K562 (cell line): ENCODE measurements at regions not wholly inside any gene's neighbourhood (a gene's known extent, or its start where the extent isn't known, plus 50 kb on each side); places are given as distances from the start of the nearest gene placed in this dataset.

Experiments used
- ATAC-seq: fragments of 200-7000 bp; cut with Tn5 transposase; 3 replicates; pipeline ENCODE4 v1.9.1; 2020; ENCODE audit warnings: moderate library complexity
- BruUV-seq: library from RNA; stranded (reverse); fragments of 400-500 nt; replicated peaks from 2 replicates; lab custom pipeline; 2021; lab: Mats Ljungman, UMichigan
- CTCF ChIA-PET: fragments of 300-600 bp; formaldehyde crosslinking; extraction: SDS; loops from one replicate; lab custom pipeline; 2021; ENCODE audit warnings: low intra/inter-chr PET ratio; lab: Yijun Ruan, JAX
- POLR2A ChIA-PET: fragments of 300-600, 350-650 bp; sonication (Branson Sonifier 250); formaldehyde crosslinking; extraction: SDS; loops from one replicate; lab custom pipeline; 2021; ENCODE audit warnings: antibody characterized with exemption, inconsistent platforms; lab: Yijun Ruan, JAX
- DNase-seq, 4 experiments: peaks; one replicate each; pipeline versions ENCODE4 v3.0.0 to v3.0.0-alpha.2; 2011 to 2018; ENCODE audit warnings: low spot score in 3 of 4, mixed read lengths in 3 of 4; ENCODE audit errors: extremely low read depth in 1 of 4
- FAIRE-seq: peaks from 2 replicates; lab custom pipeline; 2011; peaks lifted over from hg19 to GRCh38; lab: Jason Lieb, UNC
- H2AFZ ChIP-seq: 2 replicates; pipeline ENCODE4 v1.6.0; 2011; ENCODE audit warnings: low read depth, low read length, control low read depth, inconsistent platforms
- H3K27ac ChIP-seq: fragments of 200-600 bp; 3 replicates; pipeline ENCODE4 v1.8.0; 2011; ENCODE audit warnings: low read depth, mild to moderate bottlenecking, control low read depth, inconsistent platforms, low read length, moderate library complexity, mixed read lengths; ENCODE audit errors: extremely low read depth
- H3K27me3 ChIP-seq, 2 experiments: fragments of 300-600 bp in 1 of 2; 2 replicates in 1 of 2; 3 replicates in 1 of 2; pipeline versions ENCODE4 v1.6.0 to v1.8.0; 2011; ENCODE audit warnings: inconsistent platforms in 2 of 2, low read length in 2 of 2, mild to moderate bottlenecking in 1 of 2, mixed read lengths in 1 of 2, moderate library complexity in 1 of 2; ENCODE audit not compliant: control insufficient read depth in 2 of 2, insufficient read depth in 2 of 2
- H3K36me3 ChIP-seq: fragments of 300-600 bp; 3 replicates; pipeline ENCODE4 v1.8.0; 2011; ENCODE audit warnings: mild to moderate bottlenecking, low read length, inconsistent platforms; ENCODE audit not compliant: control insufficient read depth, insufficient read depth
- H3K4me1 ChIP-seq, 2 experiments: fragments of 200-600 bp in 1 of 2; replicated peaks in 1 of 2; 2 replicates in 1 of 2; 3 replicates in 1 of 2; pipeline versions ENCODE4 v1.5.1 to v1.8.0; 2011; ENCODE audit warnings: inconsistent platforms in 2 of 2, low read length in 2 of 2, mild to moderate bottlenecking in 1 of 2, mixed read lengths in 1 of 2, moderate library complexity in 1 of 2; ENCODE audit not compliant: control insufficient read depth in 2 of 2, insufficient read depth in 2 of 2
- H3K4me2 ChIP-seq: 2 replicates; pipeline ENCODE4 v1.6.1; 2011; ENCODE audit warnings: low read length, control low read depth, inconsistent platforms, mixed read lengths; ENCODE audit not compliant: insufficient read depth
- H3K4me3 ChIP-seq: fragments of 200-600 bp; sonication (generic), shearing (Covaris generic); 2 replicates; pipeline ENCODE4 v1.5.1; 2016; ENCODE audit warnings: control low read depth, inconsistent platforms
- H3K79me2 ChIP-seq: fragments of 200-600 bp; 3 replicates; pipeline ENCODE4 v1.8.0; 2011; ENCODE audit warnings: low read length, inconsistent platforms; ENCODE audit not compliant: control insufficient read depth, insufficient read depth
- H3K9ac ChIP-seq, 2 experiments: 2 replicates each; pipeline versions ENCODE4 v1.6.0 to v1.6.1; 2011; ENCODE audit warnings: low read depth in 2 of 2, low read length in 2 of 2, control low read depth in 1 of 2, inconsistent platforms in 1 of 2, mild to moderate bottlenecking in 1 of 2, mixed read lengths in 1 of 2; ENCODE audit not compliant: insufficient read depth in 1 of 2
- H3K9me1 ChIP-seq: one replicate; pipeline ENCODE4 v1.6.0; 2011; ENCODE audit warnings: inconsistent platforms, mild to moderate bottlenecking, low read length, moderate library complexity; ENCODE audit not compliant: control insufficient read depth, insufficient read depth
- H3K9me3 ChIP-seq: replicated peaks from 2 replicates; pipeline ENCODE4 v1.5.1; 2011; ENCODE audit warnings: low read depth, low read length, inconsistent platforms; ENCODE audit not compliant: control insufficient read depth, insufficient read depth
- H4K20me1 ChIP-seq: replicated peaks from 2 replicates; pipeline ENCODE4 v1.6.1; 2011; ENCODE audit warnings: low read length, inconsistent platforms, mixed read lengths; ENCODE audit not compliant: control insufficient read depth, insufficient read depth
- CAMTA2 ChIP-seq: fragments of 250-450 bp; sonication (Bioruptor Pico); conservative IDR thresholded peaks from 2 replicates; pipeline ENCODE4 v1.5.1; 2022
- ELF1 ChIP-seq: fragments of 200-800 bp; sonication (Bioruptor generic); IDR thresholded peaks from 2 replicates; pipeline ENCODE4 v1.6.1; 2016; ENCODE audit warnings: missing genetic modification characterization, missing compliant biosample characterization
- EWSR1 ChIP-seq: fragments of 450-650 bp; IDR thresholded peaks from 2 replicates; pipeline ENCODE4 v1.6.1; 2018; ENCODE audit warnings: borderline replicate concordance, mild to moderate bottlenecking, low read depth, moderate library complexity; ENCODE audit not compliant: partially characterized antibody
- HMGN3 ChIP-seq: IDR thresholded peaks from 2 replicates; pipeline ENCODE4 v1.6.1; 2011; ENCODE audit warnings: borderline replicate concordance, low read depth, mild to moderate bottlenecking, mixed read lengths, low read length; ENCODE audit not compliant: insufficient read length; ENCODE audit errors: extremely low read depth
- KHSRP ChIP-seq: fragments of 450-650 bp; IDR thresholded peaks from 2 replicates; pipeline ENCODE4 v1.6.1; 2017
- SETDB1 ChIP-seq: IDR thresholded peaks from one replicate; pipeline ENCODE4 v1.6.1; 2012; ENCODE audit warnings: low read length, control low read depth, inconsistent platforms
- TAF15 ChIP-seq: fragments of 200-400 bp; formaldehyde crosslinking; IDR thresholded peaks from 2 replicates; pipeline ENCODE4 v1.6.1; 2017; ENCODE audit warnings: mild to moderate bottlenecking, low read depth, low read length, moderate library complexity
- WHSC1 ChIP-seq: IDR thresholded peaks from one replicate; pipeline ENCODE4 v1.6.1; 2012; ENCODE audit warnings: low read length, control low read depth, inconsistent platforms
- ZNF121 ChIP-seq: sonication (generic); formaldehyde crosslinking; conservative IDR thresholded peaks from 2 replicates; pipeline ENCODE4 v1.8.0; 2022; ENCODE audit warnings: missing genetic modification reagents
- ZNF253 ChIP-seq: fragments of 250-450 bp; sonication (Bioruptor Pico); conservative IDR thresholded peaks from 2 replicates; pipeline ENCODE4 v1.6.1; 2021; ENCODE audit warnings: mild to moderate bottlenecking
- ZNF316 ChIP-seq: fragments of 450-650 bp; IDR thresholded peaks from 2 replicates; pipeline ENCODE4 v1.6.1; 2016
- WGBS: fragments of 100-300 bp; shearing (Covaris generic); methylation state at CpG from one replicate; pipeline ENCODE4 v1.1.6; 2016; ENCODE audit warnings: low coverage, mixed read lengths; ENCODE audit not compliant: insufficient coverage; ENCODE audit errors: missing lambda C conversion rate; 5-methylcytosine and 5-hydroxymethylcytosine counted together
- in situ Hi-C: fragments of 300-500 bp; cut with MboI; formaldehyde crosslinking; loops from 4 replicates; pipeline ENCODE4 v1.15.0; 2018; ENCODE audit warnings: inconsistent platforms, mixed read lengths
- intact Hi-C: fragments of 100-400 bp; cut with micrococcal nuclease; formaldehyde crosslinking; loops from 2 replicates; pipeline ENCODE4 v1.14.2; 2022

DNA sequence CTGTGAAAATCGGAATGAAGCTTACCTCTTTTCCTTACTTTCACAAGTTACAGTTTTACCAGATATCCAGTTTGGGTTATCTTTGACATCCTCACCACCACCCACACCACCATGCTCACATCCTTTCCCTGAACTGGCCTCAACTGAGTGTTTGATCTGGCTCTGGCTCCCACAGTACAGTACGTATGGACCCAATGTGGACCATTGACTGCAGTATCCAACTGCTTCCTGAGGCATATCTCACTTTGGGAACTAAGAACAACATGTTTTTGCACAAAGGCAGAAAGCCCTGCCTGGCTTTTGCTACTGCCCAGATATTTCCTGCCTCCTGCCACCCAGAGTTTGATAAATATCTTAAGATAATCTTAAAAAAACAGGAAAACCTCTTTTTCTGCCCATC, 1232.0 kb upstream of the CDH18 start:
- Histone ChIP-seq H3K9me3 (no peaks in the 10 kb centered on the region; the same call in 1 of the 2 replicates), H3K27ac (no peak overlapping the region), H2AFZ (no peak overlapping the region), H3K9ac (no peak overlapping the region), H3K9me1 (no peaks in the 10 kb centered on the region), H3K79me2 (no peaks in the 10 kb centered on the region), H3K4me2 (no peak overlapping the region), H3K36me3 (no peaks in the 10 kb centered on the region), H4K20me1 (no peaks in the 10 kb centered on the region), H3K27me3 (no peaks in the 10 kb centered on the region), H3K4me3 (no peak overlapping the region), H3K4me1 (no peaks in the 10 kb centered on the region)
- ATAC-seq (no peak), DNase-seq (no peak), FAIRE-seq (no peak)
- WGBS = 0% methylated on average over 2 of the region's 2 CpGs
- in situ Hi-C loops (no loop called here), intact Hi-C loops (no loop called here)
- CTCF ChIA-PET = no interaction called here
- TF ChIP-seq TAF15 (no peak), EWSR1 (no peak), KHSRP (no peak), ZNF316 (no peak), HMGN3 (no peak), ELF1 (tag) (no peak), SETDB1 (no peak), WHSC1 (no peak), CAMTA2 (CRISPR knock-in tag) (no peak), ZNF253 (CRISPR knock-in tag) (no peak), ZNF121 (CRISPR knock-in tag) (no peak)
- no TSS peak for BruUV-seq
- POLR2A ChIA-PET = no interaction called here
